GM18519 (cell line): ENCODE measurements at regions not wholly inside any gene's neighbourhood (a gene's known extent, or its start where the extent isn't known, plus 50 kb on each side); places are given as distances from the start of the nearest gene placed in this dataset.
"Not testable (repeated sequence)": the region's sequence is repeated elsewhere in the genome, so short reads cannot be mapped to it uniquely, and the experiment has no call there.

Experiments
- ATAC-seq: cut with Tn5 transposase; IDR thresholded peaks from one replicate; pipeline ENCODE4 v1.9.1; 2021; ENCODE audit warnings: mild to moderate bottlenecking, moderate library complexity; ENCODE audit not compliant: unreplicated experiment, low FRiP score

- ATAC-seq = peak; percentile 82
Measured at GRCh38 chr14:37874429-37875109, 279.1 kb downstream of the TTC6 start.

- no peak for ATAC-seq
Measured at GRCh38 chr14:37888234-37888633, 292.8 kb downstream of the TTC6 start.

- ATAC-seq = no peak
Measured at GRCh38 chr14:37889087-37889486, 293.7 kb downstream of the TTC6 start.

DNA sequence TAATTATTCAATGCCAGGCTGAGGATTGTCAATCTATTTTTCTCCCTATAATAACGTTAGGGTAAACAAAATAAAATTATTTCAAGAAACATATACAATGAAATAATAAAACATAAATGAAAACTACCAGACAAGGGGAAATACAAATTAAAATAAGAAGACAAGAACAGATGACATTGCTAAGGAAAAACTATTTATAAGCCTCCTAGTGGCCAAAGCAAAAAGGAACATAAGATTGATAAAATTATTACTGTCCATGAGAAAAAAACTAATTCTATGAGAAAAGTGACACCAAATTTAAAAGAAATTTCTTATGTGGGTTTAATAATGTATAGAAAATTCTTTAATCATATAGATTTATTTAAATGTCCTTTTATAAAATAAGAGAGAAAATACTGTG lies 294.7 kb downstream of the TTC6 start:
- ATAC-seq = no peak

- ATAC-seq = not testable (repeated sequence)
Measured at GRCh38 chr14:37891500-37891899, 296.1 kb downstream of the TTC6 start.

DNA sequence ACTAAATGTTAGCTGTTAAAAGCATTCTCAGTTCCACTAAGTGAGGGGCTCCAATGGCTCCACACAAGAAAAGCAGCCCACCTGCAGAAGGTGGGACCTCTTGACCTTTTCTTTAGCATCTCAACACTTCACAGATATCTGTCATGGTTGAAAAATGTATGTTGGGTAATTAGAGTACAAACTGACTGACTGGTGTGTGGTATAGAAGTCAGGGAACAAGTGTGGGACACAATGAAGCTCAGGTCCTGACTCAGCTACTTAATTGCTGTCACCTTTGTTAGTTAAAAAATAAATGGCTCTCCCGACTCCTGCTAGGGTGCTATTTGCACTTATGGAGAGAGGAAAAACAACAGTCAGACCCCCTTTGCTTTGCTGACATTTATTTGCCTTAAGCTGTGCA lies 299.0 kb downstream of the TTC6 start:
- no peak for ATAC-seq

- no peak for ATAC-seq
Measured at GRCh38 chr14:37899365-37899764, 303.9 kb downstream of the TTC6 start.

GRCh38 chr14:37900561-37900960 lies 305.1 kb downstream of the TTC6 start:
- ATAC-seq = no peak

GRCh38 chr14:37901978-37902377 lies 305.7 kb upstream of the SSTR1 start:
- no peak for ATAC-seq

GRCh38 chr14:37903343-37904191 lies 304.1 kb upstream of the SSTR1 start:
- peak; percentile 66 for ATAC-seq

GRCh38 chr14:37924622-37925021 lies 283.1 kb upstream of the SSTR1 start:
- no peak for ATAC-seq

- ATAC-seq = no peak
Measured at GRCh38 chr14:37932008-37932407, 275.7 kb upstream of the SSTR1 start.

GRCh38 chr14:37932481-37932880 lies 275.2 kb upstream of the SSTR1 start:
- no peak for ATAC-seq

DNA sequence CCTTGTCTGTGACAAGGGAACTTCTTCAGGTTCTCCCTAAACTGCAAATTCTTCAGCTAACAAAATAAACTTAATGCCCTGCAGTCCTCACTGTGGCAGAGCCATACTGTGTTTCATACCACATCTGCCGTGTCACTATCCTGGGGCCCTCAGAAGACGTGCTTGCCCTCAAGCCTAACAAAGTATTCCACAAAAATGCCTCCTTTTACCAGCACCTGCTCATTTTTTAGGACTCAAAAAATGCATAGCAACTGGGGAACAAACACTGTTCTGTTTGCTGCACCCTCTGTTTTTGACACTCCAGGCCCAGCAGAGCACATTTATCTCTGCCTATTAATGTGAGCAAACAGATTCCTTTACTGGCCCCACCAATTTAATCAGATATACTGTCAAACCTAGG lies 270.7 kb upstream of the SSTR1 start:
- ATAC-seq = no peak

GRCh38 chr14:37939442-37940028 lies 268.2 kb upstream of the SSTR1 start:
- no peak for ATAC-seq

GRCh38 chr14:37945959-37946358 lies 261.7 kb upstream of the SSTR1 start:
- no peak for ATAC-seq

GRCh38 chr14:37946819-37947218 lies 260.9 kb upstream of the SSTR1 start:
- ATAC-seq = no peak

DNA sequence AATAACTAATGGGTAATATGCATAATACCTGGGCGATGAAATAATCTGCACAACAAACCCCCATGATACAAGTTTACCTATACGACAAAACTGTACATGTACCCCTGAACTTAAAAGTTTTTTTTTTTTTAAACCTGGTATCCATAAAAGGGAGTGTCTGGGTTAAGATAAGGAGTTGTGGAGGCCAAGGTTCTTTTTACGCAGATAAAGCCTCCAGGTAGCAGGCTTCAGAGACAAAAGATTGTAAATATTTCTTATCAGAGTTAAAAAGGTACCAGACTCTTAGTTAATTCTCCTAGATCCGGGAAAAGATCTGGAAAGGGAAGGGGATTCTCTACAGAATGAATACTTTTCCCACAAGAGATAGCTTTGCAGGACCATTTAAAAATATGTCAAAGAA lies 259.4 kb upstream of the SSTR1 start:
- ATAC-seq = no peak

GRCh38 chr14:37968664-37969240 lies 239.0 kb upstream of the SSTR1 start:
- ATAC-seq = no peak

- ATAC-seq = no peak
Measured at GRCh38 chr14:37969511-37969979, 238.2 kb upstream of the SSTR1 start.

DNA sequence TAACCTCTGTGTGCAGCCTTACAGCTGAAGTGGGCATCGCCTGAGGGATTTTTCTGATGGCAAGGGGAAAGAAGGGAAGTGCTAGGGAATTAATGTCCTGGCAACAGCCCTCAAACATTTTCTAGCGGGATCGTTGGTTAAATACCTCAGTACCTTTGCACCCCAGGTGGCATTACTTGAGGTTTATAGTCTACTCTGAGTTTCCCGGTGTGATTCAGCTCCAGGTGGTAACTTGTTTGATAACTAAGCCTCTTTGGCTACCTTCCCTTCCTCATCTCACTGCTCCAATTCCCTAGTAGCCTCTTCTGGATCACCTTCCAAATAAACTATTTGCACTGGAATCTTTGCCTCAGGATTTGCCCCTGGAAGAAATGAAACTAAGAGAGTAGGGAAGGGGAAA lies 237.0 kb upstream of the SSTR1 start:
- ATAC-seq = no peak
